ENCODE measurements at regions not wholly inside any gene's neighbourhood (a gene's known extent, or its start where the extent isn't known, plus 50 kb on each side); places are given as distances from the start of the nearest gene placed in this dataset.
"Not testable (repeated sequence)": the region's sequence is repeated elsewhere in the genome, so short reads cannot be mapped to it uniquely, and the experiment has no call there.

DNA sequence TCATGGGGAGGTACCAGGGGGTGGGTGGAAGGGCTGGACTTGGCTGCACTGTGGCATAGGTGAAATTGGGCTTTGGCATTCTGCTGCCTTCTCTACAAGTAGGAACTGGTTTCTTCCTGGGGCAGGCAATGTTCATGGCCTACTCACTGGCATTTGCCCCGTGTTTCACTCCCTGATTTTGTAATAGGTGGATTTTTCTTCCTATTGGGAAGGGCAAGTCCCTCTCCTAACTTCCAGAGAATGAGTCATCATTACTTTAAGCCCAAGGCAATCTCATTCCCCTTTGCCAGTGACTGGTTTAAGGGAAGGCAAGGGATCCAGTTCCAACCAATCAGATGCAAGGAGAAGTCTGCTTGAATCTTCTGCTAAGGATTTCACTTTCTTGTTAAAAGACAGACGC is 67.9 kb upstream of the ANKRD55 start:
- TF ChIP-seq GATA1 (IDR thresholded peaks at IDR 0.05; ENCODE audit: low read depth, low read length): no peak
- no peak for TF ChIP-seq POLR2A (IDR thresholded peaks at IDR 0.05; ENCODE audit: low read length)
- DNase-seq: no peak

- no peak for DNase-seq
- TF ChIP-seq POLR2A (IDR thresholded peaks at IDR 0.05; ENCODE audit: low read length) (no peak), GATA1 (IDR thresholded peaks at IDR 0.05; ENCODE audit: low read depth, low read length) (no peak)
Measured at GRCh38 chr5:56299212-56299611, 66.1 kb upstream of the ANKRD55 start.

DNA sequence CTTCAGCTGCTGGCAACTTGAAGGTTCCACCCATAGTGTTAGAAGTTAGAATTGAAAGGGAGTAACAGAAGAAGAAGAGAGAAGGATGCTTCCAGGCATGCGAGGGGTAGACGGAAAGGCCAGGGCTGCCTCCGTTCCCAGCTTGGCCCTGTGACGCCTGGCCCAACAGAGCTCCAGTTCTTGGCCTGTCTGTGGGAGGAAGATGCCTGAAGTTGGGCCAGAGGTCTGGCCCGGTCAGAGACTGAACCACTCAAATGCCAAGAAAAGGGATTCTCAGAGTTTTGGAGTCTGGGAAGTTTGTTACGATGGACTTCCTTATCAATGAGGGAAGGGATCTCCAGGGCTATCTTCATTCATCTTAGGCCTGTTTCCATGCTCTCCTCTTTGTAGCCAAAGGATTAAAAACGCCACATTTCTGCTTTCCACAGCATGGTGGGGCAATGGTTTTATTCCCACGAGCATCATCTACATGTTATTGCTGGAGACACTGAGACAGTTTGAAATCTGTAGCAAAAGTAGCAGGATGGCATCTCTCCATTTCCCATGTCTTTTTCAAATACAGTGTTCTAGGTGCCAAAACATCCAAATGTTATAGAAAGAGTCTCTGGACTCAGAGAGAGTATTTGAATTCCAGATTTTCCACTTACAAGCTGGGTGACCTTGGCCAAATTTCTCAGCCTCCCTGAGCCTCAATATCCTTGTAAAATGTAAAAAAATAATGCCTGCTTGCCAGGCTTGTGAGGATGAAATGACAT is 65.4 kb upstream of the ANKRD55 start:
- DNase-seq: no peak
- TF ChIP-seq POLR2A (IDR thresholded peaks at IDR 0.05; ENCODE audit: low read length) (no peak), GATA1 (IDR thresholded peaks at IDR 0.05; ENCODE audit: low read depth, low read length) (no peak)

DNA sequence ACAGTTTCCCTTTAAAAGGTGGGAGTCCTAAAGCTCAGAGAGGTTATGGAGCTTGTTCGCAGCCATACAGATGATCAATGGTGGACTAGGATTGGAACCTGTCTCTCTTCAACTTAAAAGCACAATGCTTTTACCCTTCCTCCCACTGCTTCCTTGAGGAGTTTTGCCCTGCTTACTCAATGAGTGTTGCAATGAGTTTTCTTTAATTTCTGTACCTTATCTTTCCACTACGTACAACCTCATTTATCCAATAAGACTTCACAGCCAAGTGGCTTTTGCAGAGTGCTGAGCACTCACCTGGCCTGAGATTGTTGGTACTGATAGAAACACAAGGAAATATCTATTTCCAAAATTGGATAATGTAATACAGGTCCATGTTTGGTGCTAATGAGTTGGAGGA is 64.7 kb upstream of the ANKRD55 start:
- DNase-seq: no peak
- TF ChIP-seq GATA1 (IDR thresholded peaks at IDR 0.05; ENCODE audit: low read depth, low read length): no peak
- TF ChIP-seq POLR2A (IDR thresholded peaks at IDR 0.05; ENCODE audit: low read length): no peak

- not testable (repeated sequence) for DNase-seq
Measured at GRCh38 chr5:56295311-56295710, 62.2 kb upstream of the ANKRD55 start.

GRCh38 chr5:56294354-56294753 is 61.2 kb upstream of the ANKRD55 start:
- TF ChIP-seq POLR2A (IDR thresholded peaks at IDR 0.05; ENCODE audit: low read length) (no peak), GATA1 (IDR thresholded peaks at IDR 0.05; ENCODE audit: low read depth, low read length) (no peak)
- DNase-seq: no peak

GRCh38 chr5:56292874-56293273 is 59.7 kb upstream of the ANKRD55 start:
- DNase-seq: not testable (repeated sequence)

DNA sequence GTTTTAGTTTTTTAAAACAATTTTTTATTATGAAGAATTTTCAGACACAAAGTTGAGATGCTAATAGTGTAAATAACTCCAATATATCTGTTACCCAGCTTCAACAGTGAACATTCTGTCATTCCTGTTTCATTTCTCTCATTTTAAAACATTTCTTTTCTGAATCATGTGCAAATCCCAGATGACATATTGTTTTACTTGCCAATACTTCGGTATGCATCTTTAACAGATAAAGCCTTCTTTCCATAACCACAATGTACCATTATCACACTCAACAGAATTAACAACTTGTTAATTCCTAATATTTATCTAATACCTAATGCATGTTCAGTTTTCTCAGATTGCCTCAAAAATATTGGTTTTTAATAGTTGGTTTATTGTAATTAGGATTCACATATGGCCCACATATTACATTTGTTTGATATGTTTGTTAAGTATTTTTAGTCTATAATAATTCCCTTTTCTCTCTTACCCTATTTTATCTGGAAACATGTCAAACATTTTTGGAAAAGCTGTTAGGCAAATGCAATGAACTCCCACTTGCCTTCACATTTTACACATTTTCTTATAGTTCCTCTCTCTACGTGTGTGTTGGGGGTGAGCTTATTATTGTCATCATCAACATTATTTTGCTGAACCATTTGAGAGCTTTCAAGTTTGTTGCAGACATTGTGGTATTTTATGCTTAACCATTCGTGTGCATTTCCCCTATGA is 58.7 kb upstream of the ANKRD55 start:
- peak in 1 of 2 experiments; percentile 21 for DNase-seq
- TF ChIP-seq POLR2A (IDR thresholded peaks at IDR 0.05; ENCODE audit: low read length) (no peak), GATA1 (IDR thresholded peaks at IDR 0.05; ENCODE audit: low read depth, low read length) (no peak)

DNA sequence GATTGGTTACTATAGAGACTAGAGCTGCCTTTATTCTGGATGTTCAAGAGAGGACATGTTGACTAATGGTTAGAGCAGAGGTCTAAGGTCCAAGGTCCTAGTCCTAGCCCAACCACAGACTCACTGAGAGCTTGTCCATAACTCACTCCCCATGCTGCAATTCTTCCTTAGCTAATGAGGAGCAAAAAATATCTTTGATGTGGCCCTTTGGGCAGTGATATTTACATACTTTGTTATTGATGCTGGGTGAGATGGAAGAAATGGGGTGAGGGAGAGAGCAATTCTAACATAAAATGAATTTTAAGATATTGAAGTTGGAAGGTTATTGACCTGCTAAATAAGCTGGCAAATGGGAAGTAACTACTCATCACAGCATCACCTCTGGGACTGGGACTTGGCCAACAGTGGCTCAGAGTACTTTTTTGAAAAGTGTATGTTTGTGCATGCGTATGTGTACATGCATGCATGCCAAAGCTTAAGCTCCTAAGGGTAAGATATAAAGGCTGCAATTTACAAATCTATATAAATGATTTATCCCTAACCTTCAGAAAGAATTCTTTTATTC is 58.0 kb upstream of the ANKRD55 start:
- DNase-seq: no peak

GRCh38 chr5:56290378-56291078 is 57.4 kb upstream of the ANKRD55 start:
- no peak for TF ChIP-seq GATA1 (IDR thresholded peaks at IDR 0.05; ENCODE audit: low read depth, low read length)
- no peak for TF ChIP-seq POLR2A (IDR thresholded peaks at IDR 0.05; ENCODE audit: low read length)
- DNase-seq: no peak

More for the DNA sequence above, 58.0 kb upstream of the ANKRD55 start:
- TF ChIP-seq POLR2A (IDR thresholded peaks at IDR 0.05; ENCODE audit: low read length) (no peak), GATA1 (IDR thresholded peaks at IDR 0.05; ENCODE audit: low read depth, low read length) (no peak)

- DNase-seq: no peak
- TF ChIP-seq POLR2A (IDR thresholded peaks at IDR 0.05; ENCODE audit: low read length): no peak
- no peak for TF ChIP-seq GATA1 (IDR thresholded peaks at IDR 0.05; ENCODE audit: low read depth, low read length)
Measured at GRCh38 chr5:56289602-56289987, 56.5 kb upstream of the ANKRD55 start.

DNA sequence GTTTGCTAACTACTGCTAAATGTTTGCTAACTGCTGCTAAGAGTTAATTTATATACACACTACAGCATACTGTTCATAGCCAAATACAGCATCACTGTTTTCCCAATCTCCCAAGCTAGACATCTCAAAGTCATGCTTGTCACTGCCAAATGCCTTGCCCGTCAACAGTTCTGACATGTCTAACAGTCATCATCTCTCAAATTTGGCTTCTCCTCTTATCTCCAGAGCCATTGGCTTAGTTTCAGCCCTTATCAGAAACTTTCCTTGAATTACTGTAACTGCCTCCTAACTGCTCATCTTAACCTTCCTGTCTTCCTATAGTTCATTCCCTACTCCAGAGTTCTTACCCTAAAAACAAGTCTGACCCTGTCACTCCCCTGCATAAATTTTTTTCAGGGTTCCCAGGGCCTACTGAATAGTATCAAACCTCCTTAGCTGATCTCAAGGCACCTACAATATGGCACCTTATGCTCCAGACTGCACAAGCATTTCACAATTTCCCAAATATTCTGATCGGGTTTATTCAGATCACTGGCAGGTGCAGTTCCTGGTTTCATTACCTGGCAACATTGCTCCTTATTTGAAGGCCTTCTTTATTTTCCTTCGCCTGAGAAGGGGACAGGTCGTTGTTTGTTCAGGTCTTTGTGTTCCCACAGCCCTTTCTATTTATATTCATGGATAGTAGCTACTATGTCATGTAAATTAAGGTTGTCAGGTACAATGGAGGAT is 55.9 kb upstream of the ANKRD55 start:
- TF ChIP-seq POLR2A (IDR thresholded peaks at IDR 0.05; ENCODE audit: low read length) (no peak), GATA1 (IDR thresholded peaks at IDR 0.05; ENCODE audit: low read depth, low read length) (no peak)
- DNase-seq: peak; percentile 81 to 82

GRCh38 chr5:56286015-56286884 is 53.1 kb upstream of the ANKRD55 start:
- TF ChIP-seq POLR2A (IDR thresholded peaks at IDR 0.05; ENCODE audit: low read length) (no peak), GATA1 (IDR thresholded peaks at IDR 0.05; ENCODE audit: low read depth, low read length) (no peak)
- DNase-seq: no peak

Data from erythroblast (primary cell).